ENCODE measurements at regions not wholly inside any gene's neighbourhood (a gene's known extent, or its start where the extent isn't known, plus 50 kb on each side); places are given as distances from the start of the nearest gene placed in this dataset.

GRCh38 chr3:95438274-95438673 is 1375.4 kb downstream of the NSUN3 start:
- H4K20me1 ChIP-seq (replicated peaks; ENCODE audit: control insufficient read depth, insufficient read depth, low read length), result no peaks in the 10 kb centered on the region
- H3K27me3 ChIP-seq (ENCODE audit: control insufficient read depth in 2 of 2, insufficient read depth in 2 of 2, low read length in 2 of 2), result no peaks in the 10 kb centered on the region
- H3K4me1 ChIP-seq (replicated peaks in 1 of 2; ENCODE audit: control insufficient read depth in 2 of 2, insufficient read depth in 2 of 2, low read length in 2 of 2), result no peaks in the 10 kb centered on the region
- no peak overlapping the region for H3K27ac ChIP-seq (ENCODE audit: extremely low read depth, low read depth, low read length)
- H3K36me3 ChIP-seq (ENCODE audit: control insufficient read depth, insufficient read depth, low read length), result no peaks in the 10 kb centered on the region
- intact Hi-C loops (cut with micrococcal nuclease) (no loop called here), in situ Hi-C loops (cut with MboI) (no loop called here)
- POLR2A ChIA-PET, result no interaction called here
- no TSS peak for BruUV-seq (replicated peaks)
- DNase-seq (ENCODE audit: extremely low read depth in 1 of 4, low spot score in 3 of 4) (no peak), FAIRE-seq (no peak), ATAC-seq (no peak)
- CTCF ChIA-PET (ENCODE audit: low intra/inter-chr PET ratio), result no interaction called here
- H3K9ac ChIP-seq (ENCODE audit: insufficient read depth in 1 of 2, low read depth in 2 of 2, low read length in 2 of 2), result no peak overlapping the region
- no peak overlapping the region for H2AFZ ChIP-seq (ENCODE audit: low read depth, low read length)
- H3K9me3 ChIP-seq (replicated peaks; ENCODE audit: control insufficient read depth, insufficient read depth, low read depth, low read length), result no peaks in the 10 kb centered on the region
- TF ChIP-seq SOX6 (IDR thresholded peaks at IDR 0.05), result no peak
- no peak for TF ChIP-seq FOXK2 (conservative IDR thresholded peaks at IDR 0.05 in 1 of 2, IDR thresholded peaks at IDR 0.05 in 1 of 2; ENCODE audit: low read depth in 2 of 2)
- TF ChIP-seq EP400 (IDR thresholded peaks at IDR 0.05), result no peak
- TF ChIP-seq TBL1XR1 (IDR thresholded peaks at IDR 0.05; ENCODE audit: low read length in 2 of 2), result no peak
- no peak for TF ChIP-seq HMG20A (CRISPR knock-in tag; conservative IDR thresholded peaks at IDR 0.05)
- H3K4me3 ChIP-seq, result no peak overlapping the region
- H3K9me1 ChIP-seq (ENCODE audit: control insufficient read depth, insufficient read depth, low read length), result no peaks in the 10 kb centered on the region
- no peaks in the 10 kb centered on the region for H3K79me2 ChIP-seq (ENCODE audit: control insufficient read depth, insufficient read depth, low read length)
- H3K4me2 ChIP-seq (ENCODE audit: insufficient read depth, low read length), result no peak overlapping the region

DNA sequence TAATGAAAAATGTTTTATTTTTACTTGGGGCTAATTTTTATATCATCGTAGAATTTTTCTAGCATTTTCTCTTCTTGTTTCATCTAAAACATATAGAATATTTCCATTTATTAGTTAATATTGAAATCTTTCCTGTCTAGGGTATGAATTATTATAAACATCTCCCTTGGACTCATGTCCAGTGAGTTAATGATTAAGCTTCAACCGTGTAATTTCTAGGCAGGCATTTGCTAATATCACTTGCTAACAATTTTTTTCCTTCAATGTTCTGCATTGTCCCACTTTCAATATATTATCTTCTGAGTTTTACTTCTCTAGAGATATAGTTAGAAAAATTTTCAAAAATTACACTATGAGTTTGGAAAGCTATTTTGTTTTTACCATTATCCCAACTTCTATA is 1371.6 kb upstream of the EPHA6 start:
- in situ Hi-C loops (cut with MboI) (no loop called here), intact Hi-C loops (cut with micrococcal nuclease) (no loop called here)
- Histone ChIP-seq H4K20me1 (replicated peaks; ENCODE audit: control insufficient read depth, insufficient read depth, low read length) (no peaks in the 10 kb centered on the region), H2AFZ (ENCODE audit: low read depth, low read length) (no peak overlapping the region), H3K36me3 (ENCODE audit: control insufficient read depth, insufficient read depth, low read length) (no peaks in the 10 kb centered on the region), H3K27ac (ENCODE audit: extremely low read depth, low read depth, low read length) (no peak overlapping the region), H3K79me2 (ENCODE audit: control insufficient read depth, insufficient read depth, low read length) (no peaks in the 10 kb centered on the region), H3K9me3 (replicated peaks; ENCODE audit: control insufficient read depth, insufficient read depth, low read depth, low read length) (no peaks in the 10 kb centered on the region), H3K4me1 (replicated peaks in 1 of 2; ENCODE audit: control insufficient read depth in 2 of 2, insufficient read depth in 2 of 2, low read length in 2 of 2) (no peaks in the 10 kb centered on the region), H3K4me3 (no peak overlapping the region), H3K9ac (ENCODE audit: insufficient read depth in 1 of 2, low read depth in 2 of 2, low read length in 2 of 2) (no peak overlapping the region), H3K27me3 (ENCODE audit: control insufficient read depth in 2 of 2, insufficient read depth in 2 of 2, low read length in 2 of 2) (no peaks in the 10 kb centered on the region), H3K9me1 (ENCODE audit: control insufficient read depth, insufficient read depth, low read length) (no peaks in the 10 kb centered on the region), H3K4me2 (ENCODE audit: insufficient read depth, low read length) (no peak overlapping the region)
- FAIRE-seq, result no peak
- ChIA-PET CTCF (ENCODE audit: low intra/inter-chr PET ratio) (no interaction called here), POLR2A (no interaction called here)
- no peak for ATAC-seq
- DNase-seq (ENCODE audit: extremely low read depth in 1 of 4, low spot score in 3 of 4), result no peak
- WGBS (ENCODE audit: insufficient coverage, low coverage, missing lambda C conversion rate), result 0% methylated on average over 2 of the region's 2 CpGs
- BruUV-seq (replicated peaks), result no TSS peak
- TF ChIP-seq SRSF3 (IDR thresholded peaks at IDR 0.05; ENCODE audit: insufficient read depth, low read length) (no peak), CBX8 (IDR thresholded peaks at IDR 0.05; ENCODE audit: borderline replicate concordance, extremely low read depth, low read depth, low read length, poor library complexity, severe bottlenecking) (no peak), SAFB (IDR thresholded peaks at IDR 0.05; ENCODE audit: borderline replicate concordance, low read depth, low read length) (no peak), MTA3 (IDR thresholded peaks at IDR 0.05; ENCODE audit: borderline replicate concordance) (no peak), ZBTB49 (CRISPR knock-in tag; IDR thresholded peaks at IDR 0.05; ENCODE audit: borderline replicate concordance) (no peak), RBM22 (IDR thresholded peaks at IDR 0.05; ENCODE audit: low read depth, low read length, poor library complexity, severe bottlenecking) (no peak)
- TF ChIP-seq, protein P1, sequence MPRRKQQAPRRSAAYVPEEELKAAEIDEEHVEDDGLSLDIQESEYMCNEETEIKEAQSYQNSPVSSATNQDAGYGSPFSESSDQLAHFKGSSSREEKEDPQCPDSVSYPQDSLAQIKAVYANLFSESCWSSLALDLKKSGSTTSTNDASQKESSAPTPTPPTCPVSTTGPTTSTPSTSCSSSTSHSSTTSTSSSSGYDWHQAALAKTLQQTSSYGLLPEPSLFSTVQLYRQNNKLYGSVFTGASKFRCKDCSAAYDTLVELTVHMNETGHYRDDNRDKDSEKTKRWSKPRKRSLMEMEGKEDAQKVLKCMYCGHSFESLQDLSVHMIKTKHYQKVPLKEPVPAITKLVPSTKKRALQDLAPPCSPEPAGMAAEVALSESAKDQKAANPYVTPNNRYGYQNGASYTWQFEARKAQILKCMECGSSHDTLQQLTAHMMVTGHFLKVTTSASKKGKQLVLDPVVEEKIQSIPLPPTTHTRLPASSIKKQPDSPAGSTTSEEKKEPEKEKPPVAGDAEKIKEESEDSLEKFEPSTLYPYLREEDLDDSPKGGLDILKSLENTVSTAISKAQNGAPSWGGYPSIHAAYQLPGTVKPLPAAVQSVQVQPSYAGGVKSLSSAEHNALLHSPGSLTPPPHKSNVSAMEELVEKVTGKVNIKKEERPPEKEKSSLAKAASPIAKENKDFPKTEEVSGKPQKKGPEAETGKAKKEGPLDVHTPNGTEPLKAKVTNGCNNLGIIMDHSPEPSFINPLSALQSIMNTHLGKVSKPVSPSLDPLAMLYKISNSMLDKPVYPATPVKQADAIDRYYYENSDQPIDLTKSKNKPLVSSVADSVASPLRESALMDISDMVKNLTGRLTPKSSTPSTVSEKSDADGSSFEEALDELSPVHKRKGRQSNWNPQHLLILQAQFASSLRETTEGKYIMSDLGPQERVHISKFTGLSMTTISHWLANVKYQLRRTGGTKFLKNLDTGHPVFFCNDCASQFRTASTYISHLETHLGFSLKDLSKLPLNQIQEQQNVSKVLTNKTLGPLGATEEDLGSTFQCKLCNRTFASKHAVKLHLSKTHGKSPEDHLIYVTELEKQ (CRISPR knock-in tag; IDR thresholded peaks at IDR 0.05), result no peak

All from K562 (cell line).